GM12878 (cell line): ENCODE measurements at regions not wholly inside any gene's neighbourhood (a gene's known extent, or its start where the extent isn't known, plus 50 kb on each side); places are given as distances from the start of the nearest gene placed in this dataset.

ENCODE experiments used
- BHLHE40 ChIP-seq, 2 experiments: fragments of 450-650 bp in 1 of 2; IDR thresholded peaks; 2 replicates each; pipeline ENCODE4 v1.6.1; 2011 to 2017; ENCODE audit warnings: low read depth in 2 of 2, borderline replicate concordance in 1 of 2, improper control_type of control experiment in 1 of 2, low read length in 1 of 2, mild to moderate bottlenecking in 1 of 2
- CBX3 ChIP-seq: fragments of 200-600 bp; sonication (generic); IDR thresholded peaks from 2 replicates; pipeline ENCODE4 v1.6.1; 2016; ENCODE audit warnings: low read depth, borderline replicate concordance
- CHD4 ChIP-seq: fragments of 200-600 bp; sonication (generic); IDR thresholded peaks from 2 replicates; pipeline ENCODE4 v1.6.1; 2016; ENCODE audit warnings: mild to moderate bottlenecking
- CTCF ChIP-seq, 3 experiments: IDR thresholded peaks in 2 of 3; conservative IDR thresholded peaks in 1 of 3; 2 replicates each; pipeline ENCODE4 v1.5.1; 2011; ENCODE audit warnings: low read depth in 3 of 3, low read length in 3 of 3, mild to moderate bottlenecking in 3 of 3, control low read depth in 2 of 3, moderate library complexity in 2 of 3, inconsistent platforms in 1 of 3, mixed read lengths in 1 of 3; ENCODE audit not compliant: control insufficient read depth in 2 of 3, insufficient read depth in 1 of 3; ENCODE audit errors: extremely low read depth in 1 of 3
- FOXM1 ChIP-seq: IDR thresholded peaks from 2 replicates; pipeline ENCODE4 v1.6.1; 2012; ENCODE audit warnings: low read depth, mild to moderate bottlenecking, inconsistent platforms, low read length, moderate library complexity
- HDAC6 ChIP-seq: fragments of 200-600 bp; sonication (generic); IDR thresholded peaks from one replicate; pipeline ENCODE4 v1.8.0; 2017; ENCODE audit warnings: antibody characterized with exemption; ENCODE audit not compliant: unreplicated experiment
- MEF2A ChIP-seq: IDR thresholded peaks from 2 replicates; pipeline ENCODE4 v1.6.1; 2011; ENCODE audit warnings: low read depth, mild to moderate bottlenecking, low read length, moderate library complexity; ENCODE audit not compliant: insufficient read depth
- NR2C1 ChIP-seq: fragments of 450-650 bp; IDR thresholded peaks from 2 replicates; pipeline ENCODE4 v1.6.1; 2017; ENCODE audit warnings: antibody characterized with exemption, mild to moderate bottlenecking, moderate library complexity
- POLR2AphosphoS5 ChIP-seq: IDR thresholded peaks from 2 replicates; pipeline ENCODE4 v1.6.1; 2011; ENCODE audit warnings: mild to moderate bottlenecking, low read length, inconsistent platforms
- SP1 ChIP-seq: IDR thresholded peaks from one replicate; pipeline ENCODE4 v1.6.1; 2011; ENCODE audit warnings: low read depth, low read length
- ZBTB4 ChIP-seq: fragments of 450-650 bp; formaldehyde crosslinking; IDR thresholded peaks from 2 replicates; pipeline ENCODE4 v1.4.0; 2022; ENCODE audit warnings: mild to moderate bottlenecking, moderate library complexity
- ZZZ3 ChIP-seq: IDR thresholded peaks from 2 replicates; pipeline ENCODE4 v1.6.1; 2011; ENCODE audit warnings: low read depth; ENCODE audit not compliant: control insufficient read depth, insufficient read length
- TF ChIP-seq, protein P1 (sequence below): IDR thresholded peaks from 2 replicates; pipeline ENCODE4 v1.6.1; 2012; ENCODE audit warnings: mild to moderate bottlenecking, low read depth, low read length

DNA sequence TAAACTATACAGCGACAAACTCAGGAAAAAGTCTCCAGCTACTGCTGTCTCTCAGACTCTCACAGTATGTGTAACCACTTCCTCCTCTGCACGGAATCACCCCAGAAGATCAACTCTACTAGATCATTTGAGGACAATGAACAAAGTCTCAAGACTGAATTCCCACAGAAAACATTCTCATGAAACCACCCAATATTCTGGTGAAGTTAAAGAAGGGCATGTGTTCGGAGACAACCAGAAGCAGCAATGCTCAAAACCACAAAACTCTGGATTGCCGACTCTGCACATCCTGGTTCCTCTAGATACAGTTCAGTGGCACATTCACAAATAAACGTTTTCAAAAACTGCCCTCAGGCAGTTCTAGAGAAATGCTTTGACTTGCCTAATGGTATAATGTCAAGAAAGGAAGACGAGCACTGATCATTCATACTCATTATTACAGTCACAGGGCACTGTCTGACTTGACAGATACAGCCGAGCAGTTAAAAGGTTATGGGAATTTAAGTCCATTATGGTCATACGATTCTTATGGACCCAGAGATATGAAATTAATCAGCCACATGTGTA is 91.9 kb upstream of the STK17B start:
- no peak for TF ChIP-seq CTCF (IDR thresholded peaks at IDR 0.05 in 2 of 3, conservative IDR thresholded peaks at IDR 0.05 in 1 of 3; ENCODE audit: control insufficient read depth in 2 of 3, extremely low read depth in 1 of 3, insufficient read depth in 1 of 3, low read depth in 3 of 3, low read length in 3 of 3)
- TF ChIP-seq MEF2A = no peak
- no peak for TF ChIP-seq POLR2AphosphoS5
- TF ChIP-seq CBX3 = no peak
- no peak for TF ChIP-seq CHD4
- TF ChIP-seq BHLHE40 (IDR thresholded peaks at IDR 0.05; ENCODE audit: borderline replicate concordance in 1 of 2, low read depth in 2 of 2, low read length in 1 of 2) = peak; percentile 28 to 42; a peak in 2 of 4 replicates
- no peak for TF ChIP-seq NR2C1
- no peak for TF ChIP-seq SP1
- TF ChIP-seq, protein P1, sequence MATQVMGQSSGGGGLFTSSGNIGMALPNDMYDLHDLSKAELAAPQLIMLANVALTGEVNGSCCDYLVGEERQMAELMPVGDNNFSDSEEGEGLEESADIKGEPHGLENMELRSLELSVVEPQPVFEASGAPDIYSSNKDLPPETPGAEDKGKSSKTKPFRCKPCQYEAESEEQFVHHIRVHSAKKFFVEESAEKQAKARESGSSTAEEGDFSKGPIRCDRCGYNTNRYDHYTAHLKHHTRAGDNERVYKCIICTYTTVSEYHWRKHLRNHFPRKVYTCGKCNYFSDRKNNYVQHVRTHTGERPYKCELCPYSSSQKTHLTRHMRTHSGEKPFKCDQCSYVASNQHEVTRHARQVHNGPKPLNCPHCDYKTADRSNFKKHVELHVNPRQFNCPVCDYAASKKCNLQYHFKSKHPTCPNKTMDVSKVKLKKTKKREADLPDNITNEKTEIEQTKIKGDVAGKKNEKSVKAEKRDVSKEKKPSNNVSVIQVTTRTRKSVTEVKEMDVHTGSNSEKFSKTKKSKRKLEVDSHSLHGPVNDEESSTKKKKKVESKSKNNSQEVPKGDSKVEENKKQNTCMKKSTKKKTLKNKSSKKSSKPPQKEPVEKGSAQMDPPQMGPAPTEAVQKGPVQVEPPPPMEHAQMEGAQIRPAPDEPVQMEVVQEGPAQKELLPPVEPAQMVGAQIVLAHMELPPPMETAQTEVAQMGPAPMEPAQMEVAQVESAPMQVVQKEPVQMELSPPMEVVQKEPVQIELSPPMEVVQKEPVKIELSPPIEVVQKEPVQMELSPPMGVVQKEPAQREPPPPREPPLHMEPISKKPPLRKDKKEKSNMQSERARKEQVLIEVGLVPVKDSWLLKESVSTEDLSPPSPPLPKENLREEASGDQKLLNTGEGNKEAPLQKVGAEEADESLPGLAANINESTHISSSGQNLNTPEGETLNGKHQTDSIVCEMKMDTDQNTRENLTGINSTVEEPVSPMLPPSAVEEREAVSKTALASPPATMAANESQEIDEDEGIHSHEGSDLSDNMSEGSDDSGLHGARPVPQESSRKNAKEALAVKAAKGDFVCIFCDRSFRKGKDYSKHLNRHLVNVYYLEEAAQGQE = 0 out of 2 replicates have a peak, but pooled peaks have one; percentile 12
- no peak for TF ChIP-seq HDAC6
- TF ChIP-seq ZBTB4 (CRISPR knock-in tag) = no peak
- TF ChIP-seq FOXM1 = peak; percentile 30; the same call in 1 of the 2 replicates
- TF ChIP-seq ZZZ3 = no peak
